Activated CD4-positive, alpha-beta T cell treated with anti-CD3 and anti-CD28 coated beads, Interleukin-2, amount 10 ng/mL, durations not matched to agents 24 days and 14 days (primary cell): ENCODE measurements at regions not wholly inside any gene's neighbourhood (a gene's known extent, or its start where the extent isn't known, plus 50 kb on each side); places are given as distances from the start of the nearest gene placed in this dataset.
"Not testable (repeated sequence)": the region's sequence is repeated elsewhere in the genome, so short reads cannot be mapped to it uniquely, and the experiment has no call there.

Experiments used
- DNase-seq: peaks from one replicate; pipeline ENCODE4 v3.0.0; 2022
- H3K27ac Mint-ChIP-seq: one replicate; pipeline ENCODE4 v1.8.0; 2022; ENCODE audit warnings: mild to moderate bottlenecking, mixed read lengths
- H3K27me3 Mint-ChIP-seq: one replicate; pipeline ENCODE4 v1.8.0; 2022; ENCODE audit warnings: mixed read lengths
- H3K36me3 Mint-ChIP-seq: one replicate; pipeline ENCODE4 v1.8.0; 2022; ENCODE audit warnings: low read depth, mild to moderate bottlenecking, mixed read lengths
- H3K4me1 Mint-ChIP-seq: one replicate; pipeline ENCODE4 v1.8.0; 2021; ENCODE audit warnings: mixed read lengths
- H3K4me3 Mint-ChIP-seq: one replicate; pipeline ENCODE4 v1.8.0; 2022; ENCODE audit warnings: mild to moderate bottlenecking, moderate library complexity, mixed read lengths
- H3K9me3 Mint-ChIP-seq: one replicate; pipeline ENCODE4 v1.8.0; 2021; ENCODE audit warnings: mixed read lengths
- intact Hi-C: fragments of 100-400 bp; cut with micrococcal nuclease; formaldehyde crosslinking; loops from one replicate; pipeline ENCODE4 v1.15.1; 2023

DNA sequence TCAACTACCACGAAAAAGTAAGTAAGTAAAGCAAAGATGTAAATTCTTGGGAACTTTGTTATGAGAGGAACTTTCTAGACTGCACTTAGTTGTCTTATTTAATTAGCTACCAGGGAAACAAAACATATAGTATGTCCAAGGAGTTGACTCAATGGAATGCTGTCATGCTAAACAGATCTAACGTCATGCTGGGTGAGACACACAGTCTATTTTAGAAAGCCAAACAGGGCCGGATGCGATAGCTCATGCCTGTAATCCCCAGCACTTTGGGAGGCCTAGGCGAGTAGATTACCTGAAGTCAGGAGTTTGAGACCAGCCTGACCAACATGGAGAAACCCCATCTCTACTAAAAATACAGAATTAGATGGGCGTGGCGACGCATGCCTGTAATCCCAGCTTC, 146.4 kb downstream of the NPIPA8 start:
- H3K4me1 Mint-ChIP-seq, H3K27ac Mint-ChIP-seq, DNase-seq, intact Hi-C loops, H3K36me3 Mint-ChIP-seq, H3K9me3 Mint-ChIP-seq, H3K27me3 Mint-ChIP-seq, H3K4me3 Mint-ChIP-seq: not testable (repeated sequence)

- DNase-seq, H3K27me3 Mint-ChIP-seq, intact Hi-C loops, H3K4me3 Mint-ChIP-seq, H3K36me3 Mint-ChIP-seq, H3K27ac Mint-ChIP-seq, H3K9me3 Mint-ChIP-seq, H3K4me1 Mint-ChIP-seq: not testable (repeated sequence)
Observed at GRCh38 chr16:18184755-18185154, 151.8 kb downstream of the NPIPA8 start.

GRCh38 chr16:18181028-18181427, 155.5 kb downstream of the NPIPA8 start:
- H3K4me3 Mint-ChIP-seq, H3K9me3 Mint-ChIP-seq, H3K27me3 Mint-ChIP-seq, DNase-seq, intact Hi-C loops, H3K27ac Mint-ChIP-seq, H3K36me3 Mint-ChIP-seq, H3K4me1 Mint-ChIP-seq: not testable (repeated sequence)

DNA sequence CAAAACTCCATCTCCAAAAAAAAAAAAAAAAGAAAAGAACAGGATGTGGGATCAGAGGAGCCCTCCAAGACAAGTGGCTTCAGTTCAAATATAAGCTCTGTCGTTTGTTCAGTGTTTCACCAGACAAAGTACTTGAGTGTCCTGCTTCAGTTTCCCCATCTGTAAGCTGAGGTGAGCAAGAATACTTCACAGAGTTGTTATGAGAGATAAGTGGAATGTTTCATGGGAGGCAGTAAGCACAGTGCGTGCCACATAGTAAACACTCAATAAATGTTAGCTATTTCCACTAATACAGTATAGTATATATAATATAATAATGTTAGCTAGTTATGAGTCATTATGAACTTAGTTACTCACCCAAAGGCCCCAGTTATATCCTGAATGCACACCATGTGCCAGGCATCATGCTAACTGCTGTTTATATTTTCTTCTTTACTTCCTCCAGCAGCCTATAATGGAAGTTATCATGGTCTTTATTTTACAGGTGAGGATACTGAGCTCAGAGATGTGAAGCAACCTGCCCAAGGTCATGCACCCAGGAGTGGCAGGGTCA, 162.5 kb downstream of the NPIPA8 start:
- H3K27me3 Mint-ChIP-seq, H3K36me3 Mint-ChIP-seq, intact Hi-C loops: not testable (repeated sequence)

GRCh38 chr16:18162293-18162692, 174.2 kb downstream of the NPIPA8 start:
- H3K4me3 Mint-ChIP-seq, H3K9me3 Mint-ChIP-seq, H3K36me3 Mint-ChIP-seq, H3K4me1 Mint-ChIP-seq, H3K27me3 Mint-ChIP-seq, DNase-seq, intact Hi-C loops, H3K27ac Mint-ChIP-seq: not testable (repeated sequence)

More for the DNA sequence above, 162.5 kb downstream of the NPIPA8 start:
- H3K9me3 Mint-ChIP-seq, DNase-seq, H3K4me3 Mint-ChIP-seq, H3K4me1 Mint-ChIP-seq, H3K27ac Mint-ChIP-seq: not testable (repeated sequence)

DNA sequence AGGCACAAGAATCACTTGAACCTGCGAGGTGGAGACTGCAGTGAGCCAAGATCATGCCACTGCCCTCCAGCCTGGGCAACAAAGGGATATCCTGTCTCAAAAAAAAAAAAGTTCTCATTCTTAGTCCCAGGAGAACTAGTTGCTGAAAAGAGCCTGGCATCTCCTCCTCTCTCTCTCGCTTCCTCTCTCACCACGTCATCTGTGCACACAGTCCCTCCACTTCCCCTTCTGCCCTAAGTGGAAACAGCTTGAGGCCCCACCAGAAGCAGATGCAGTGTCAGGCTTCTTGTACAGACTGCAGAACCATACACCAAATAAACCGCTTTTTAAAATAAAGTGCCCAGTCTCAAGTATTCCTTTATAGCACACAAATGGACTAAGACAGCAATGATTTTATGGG, 175.3 kb downstream of the NPIPA8 start:
- H3K36me3 Mint-ChIP-seq, H3K9me3 Mint-ChIP-seq, H3K27ac Mint-ChIP-seq, intact Hi-C loops, H3K4me3 Mint-ChIP-seq, H3K4me1 Mint-ChIP-seq, H3K27me3 Mint-ChIP-seq, DNase-seq: not testable (repeated sequence)

DNA sequence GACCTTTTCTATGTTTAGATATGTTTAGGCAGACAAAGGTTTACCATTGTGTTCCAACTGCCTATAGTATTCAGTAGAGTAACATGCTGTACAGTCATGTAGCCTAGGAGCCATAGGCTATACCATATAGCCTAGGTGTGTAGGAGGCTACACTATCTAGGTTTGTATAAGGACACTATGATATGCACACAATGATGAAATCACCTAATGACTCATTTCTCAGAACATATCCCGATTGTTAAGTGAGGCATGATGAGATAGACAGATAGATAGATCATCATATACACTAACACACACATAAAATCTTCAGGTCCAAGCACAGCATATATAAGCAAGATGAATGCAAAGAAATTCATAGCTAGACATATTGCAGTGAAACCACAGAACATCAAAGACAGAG, 177.4 kb downstream of the NPIPA8 start:
- H3K4me1 Mint-ChIP-seq, H3K27ac Mint-ChIP-seq, H3K4me3 Mint-ChIP-seq, DNase-seq, intact Hi-C loops, H3K27me3 Mint-ChIP-seq, H3K9me3 Mint-ChIP-seq, H3K36me3 Mint-ChIP-seq: not testable (repeated sequence)

DNA sequence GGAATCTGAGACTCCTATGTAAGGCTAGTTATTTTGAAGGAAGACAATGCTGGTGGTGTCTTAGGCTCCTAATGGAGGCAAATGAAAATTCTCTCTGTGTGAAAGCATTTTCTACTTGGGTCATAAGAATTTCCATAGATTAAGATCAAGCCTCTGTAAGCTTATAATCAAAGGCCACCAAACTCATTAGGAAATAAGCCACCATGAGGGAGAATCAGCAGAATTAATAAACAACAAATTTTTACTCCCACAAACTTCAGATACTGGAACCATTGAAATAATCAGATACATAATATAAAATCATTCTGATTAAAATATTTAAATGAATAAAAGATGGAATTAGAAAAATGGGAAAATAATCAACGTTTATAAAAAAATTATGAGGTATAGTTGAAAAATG, 178.7 kb downstream of the NPIPA8 start:
- H3K4me3 Mint-ChIP-seq, H3K27me3 Mint-ChIP-seq, intact Hi-C loops, DNase-seq, H3K36me3 Mint-ChIP-seq, H3K4me1 Mint-ChIP-seq, H3K9me3 Mint-ChIP-seq, H3K27ac Mint-ChIP-seq: not testable (repeated sequence)

- H3K27ac Mint-ChIP-seq, intact Hi-C loops, H3K36me3 Mint-ChIP-seq, H3K9me3 Mint-ChIP-seq, H3K4me1 Mint-ChIP-seq, H3K4me3 Mint-ChIP-seq, DNase-seq, H3K27me3 Mint-ChIP-seq: not testable (repeated sequence)
Observed at GRCh38 chr16:18152832-18153231, 183.7 kb downstream of the NPIPA8 start.

- H3K27ac Mint-ChIP-seq, H3K36me3 Mint-ChIP-seq, H3K27me3 Mint-ChIP-seq, intact Hi-C loops, H3K9me3 Mint-ChIP-seq, H3K4me3 Mint-ChIP-seq, H3K4me1 Mint-ChIP-seq, DNase-seq: not testable (repeated sequence)
Observed at GRCh38 chr16:18148132-18148531, 188.4 kb downstream of the NPIPA8 start.

DNA sequence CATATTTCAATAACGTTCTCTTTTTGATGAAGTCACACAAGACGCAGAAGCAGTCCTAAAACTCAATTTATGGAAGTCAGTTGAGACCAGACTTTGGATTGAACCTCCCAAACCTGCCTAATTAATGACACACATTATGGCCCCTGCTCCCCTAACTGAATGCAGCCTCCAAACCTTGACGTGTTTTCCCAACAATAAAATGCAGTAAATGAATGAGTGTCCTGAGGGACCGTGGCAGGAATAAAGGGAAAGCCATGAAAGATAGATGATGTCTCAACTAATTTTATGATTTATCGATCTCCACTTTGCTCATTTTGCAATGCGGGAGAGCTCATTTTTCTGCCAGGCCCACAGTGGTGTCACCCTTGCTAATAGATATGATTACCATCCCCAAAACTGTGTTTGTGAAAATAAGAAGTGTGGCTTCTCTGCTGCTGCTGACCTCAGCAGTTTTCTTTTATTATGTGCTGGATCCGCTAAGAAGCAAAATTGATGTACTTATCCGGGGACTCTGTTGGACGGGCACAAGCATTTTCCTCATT, 189.9 kb downstream of the NPIPA8 start:
- DNase-seq, H3K9me3 Mint-ChIP-seq, intact Hi-C loops, H3K27me3 Mint-ChIP-seq, H3K36me3 Mint-ChIP-seq, H3K27ac Mint-ChIP-seq, H3K4me1 Mint-ChIP-seq, H3K4me3 Mint-ChIP-seq: not testable (repeated sequence)

DNA sequence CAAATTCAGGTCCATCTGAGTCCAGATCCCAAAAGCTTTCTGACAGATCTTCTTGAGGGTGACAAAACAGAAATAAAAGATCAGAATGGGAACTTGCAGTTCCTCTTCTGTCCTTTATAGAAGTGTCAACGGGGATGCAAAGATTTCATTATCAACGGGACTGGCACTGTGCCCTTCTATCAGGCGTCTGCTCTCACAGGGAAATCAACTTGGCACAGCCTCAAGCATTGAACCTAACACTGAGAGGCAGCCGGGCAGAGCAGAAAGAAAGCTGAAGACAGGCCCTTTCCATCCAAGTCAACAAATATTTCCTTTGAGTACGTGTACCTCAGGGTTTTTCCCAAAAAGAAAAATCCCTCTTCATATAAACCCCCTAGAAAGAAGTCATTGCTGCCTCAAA, 194.5 kb downstream of the NPIPA8 start:
- H3K27me3 Mint-ChIP-seq, intact Hi-C loops, H3K36me3 Mint-ChIP-seq, DNase-seq, H3K9me3 Mint-ChIP-seq, H3K4me1 Mint-ChIP-seq, H3K4me3 Mint-ChIP-seq, H3K27ac Mint-ChIP-seq: not testable (repeated sequence)

- H3K9me3 Mint-ChIP-seq, intact Hi-C loops, H3K36me3 Mint-ChIP-seq, H3K4me1 Mint-ChIP-seq, H3K27ac Mint-ChIP-seq, DNase-seq, H3K27me3 Mint-ChIP-seq, H3K4me3 Mint-ChIP-seq: not testable (repeated sequence)
Observed at GRCh38 chr16:18136288-18136687, 200.2 kb downstream of the NPIPA8 start.

- H3K4me1 Mint-ChIP-seq, H3K9me3 Mint-ChIP-seq, intact Hi-C loops, H3K4me3 Mint-ChIP-seq, DNase-seq, H3K27ac Mint-ChIP-seq, H3K27me3 Mint-ChIP-seq, H3K36me3 Mint-ChIP-seq: not testable (repeated sequence)
Observed at GRCh38 chr16:18135024-18135423, 201.5 kb downstream of the NPIPA8 start.

DNA sequence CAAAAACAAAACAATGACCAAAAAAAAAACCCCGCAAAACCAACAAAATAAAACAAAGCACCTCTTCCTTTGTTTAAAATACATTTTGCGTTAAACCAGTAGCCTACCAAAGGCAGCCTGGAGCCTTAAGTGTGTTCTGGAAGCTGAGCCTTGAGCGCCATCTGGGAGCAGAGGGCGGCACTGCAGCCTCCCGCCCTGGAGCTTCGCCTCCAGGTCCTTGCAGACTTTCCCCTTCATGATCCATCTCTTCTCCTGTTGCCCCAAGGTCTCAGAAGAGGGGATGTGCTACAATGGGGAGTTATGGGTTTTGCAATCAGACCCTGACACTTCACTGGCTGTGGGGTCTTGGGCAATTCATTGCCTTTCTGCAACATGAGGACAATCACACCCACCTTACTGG, 204.9 kb downstream of the NPIPA8 start:
- H3K4me1 Mint-ChIP-seq, H3K27me3 Mint-ChIP-seq, intact Hi-C loops, H3K36me3 Mint-ChIP-seq, H3K27ac Mint-ChIP-seq, DNase-seq, H3K4me3 Mint-ChIP-seq, H3K9me3 Mint-ChIP-seq: not testable (repeated sequence)
